Heart left ventricle (tissue), 13 donors: ENCODE measurements at regions not wholly inside any gene's neighbourhood (a gene's known extent, or its start where the extent isn't known, plus 50 kb on each side); places are given as distances from the start of the nearest gene placed in this dataset.
"Not testable (repeated sequence)": the region's sequence is repeated elsewhere in the genome, so short reads cannot be mapped to it uniquely, and the experiment has no call there.

Experiments used
- CTCF ChIP-seq, 12 donors: fragments of 200-600 bp; sonication (generic) in 4 of 12; IDR thresholded peaks; one replicate each; pipeline versions ENCODE4 v1.5.0 to v1.8.0; 2018 to 2022; ENCODE audit warnings: antibody characterized with exemption in 12 of 12, mild to moderate bottlenecking in 5 of 12
- POLR2A ChIP-seq, 2 donors: fragments of 450-650 bp; IDR thresholded peaks; one replicate each; pipeline ENCODE4 v1.6.1; 2017; ENCODE audit warnings: antibody characterized with exemption in 2 of 2, mild to moderate bottlenecking in 2 of 2, moderate library complexity in 2 of 2
- donor health status: ischemic (EF 13 %, LVEDD 7.1; RV severe dilation, severe dysfunction).
- donor health status: DM: no; HTN: yes; CAD: no.
- donor health status: DM: no; HTN: no; CAD: no.
- donor health status: ischemic (EF 25% LVEDD 6.9; RV normal size, moderate dysfunction).
- donor health status: ischemic (EF 25% LVEDD 5.7; RV mildly dilated, moderate dysfunction).
- donor health status: ischemic (EF 35%, LVEDD 5.7; RV mildly dilated, moderate dysfunction).
- donor health status: nonischemic (EF 11% LVEDD 7.7; RV severe dilation, severe dysfunction).
- donor health status: DM: yes; HTN: yes; CAD: no.
- donor health status: PGD.
- donor health status: ischemic (EF 29% LVEDD 5.4; RV normal size, mild dysfunction).
- donor health status: nonischemic (EF 23%, LVEDD 6.1; RV moderate dilation, normal function).

- TF ChIP-seq POLR2A, CTCF (IDR thresholded peaks at IDR 0.05): not testable (repeated sequence)
Measured at GRCh38 chr2:110336071-110336470, 123.7 kb upstream of the MTLN start.
